ENCODE measurements at regions not wholly inside any gene's neighbourhood (a gene's known extent, or its start where the extent isn't known, plus 50 kb on each side); places are given as distances from the start of the nearest gene placed in this dataset.
A peak's percentile ranks its signal among the peaks of the same experiment; 100 is the strongest.

DNA sequence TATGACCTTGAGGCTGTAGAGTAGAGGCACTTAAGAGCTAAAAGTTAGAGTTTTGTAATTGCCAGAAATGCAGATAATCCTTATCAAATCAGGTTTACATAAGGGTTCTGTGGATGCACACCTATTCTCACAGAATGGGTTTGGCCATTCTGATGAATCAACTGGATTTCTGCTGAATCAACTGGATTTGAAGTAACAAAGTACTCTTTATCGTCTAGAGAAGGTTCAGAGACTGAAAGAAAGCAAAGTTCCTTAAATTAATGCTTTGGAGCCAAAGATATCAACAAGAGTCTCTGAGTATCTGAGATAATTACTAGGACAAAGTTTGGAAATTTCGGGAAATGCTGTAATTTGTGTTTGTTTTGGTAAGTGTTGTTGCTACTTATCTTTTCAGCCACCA lies 669.6 kb upstream of the ZNF608 start:
- Histone ChIP-seq H2AFZ (replicated peaks) (no peak overlapping the region), H3K36me3 (no peaks in the 10 kb centered on the region), H3K27ac (no peak overlapping the region), H3K79me2 (ENCODE audit: low read depth) (no peaks in the 10 kb centered on the region), H3K4me2 (no peak overlapping the region), H3K9me3 (ENCODE audit: low read depth) (no peaks in the 10 kb centered on the region), H3K9ac (no peak overlapping the region), H3F3A (ENCODE audit: low read depth) (peaks cover 24% of the 10 kb centered on the region), H3K4me1 (peaks cover 41% of the 10 kb centered on the region), H3K27me3 (no peaks in the 10 kb centered on the region), H3K4me3 (no peak overlapping the region), H4K20me1 (ENCODE audit: low read depth) (no peaks in the 10 kb centered on the region)
- H3K4me3 Mint-ChIP-seq = no peak overlapping the region
- DNase-seq (ENCODE audit: low spot score) = no peak
- H3K27ac Mint-ChIP-seq = no peak overlapping the region
- peaks cover 13% of the 10 kb centered on the region for H3K36me3 Mint-ChIP-seq
- peaks cover 54% of the 10 kb centered on the region for H3K4me1 Mint-ChIP-seq
- TF ChIP-seq, protein P1, sequence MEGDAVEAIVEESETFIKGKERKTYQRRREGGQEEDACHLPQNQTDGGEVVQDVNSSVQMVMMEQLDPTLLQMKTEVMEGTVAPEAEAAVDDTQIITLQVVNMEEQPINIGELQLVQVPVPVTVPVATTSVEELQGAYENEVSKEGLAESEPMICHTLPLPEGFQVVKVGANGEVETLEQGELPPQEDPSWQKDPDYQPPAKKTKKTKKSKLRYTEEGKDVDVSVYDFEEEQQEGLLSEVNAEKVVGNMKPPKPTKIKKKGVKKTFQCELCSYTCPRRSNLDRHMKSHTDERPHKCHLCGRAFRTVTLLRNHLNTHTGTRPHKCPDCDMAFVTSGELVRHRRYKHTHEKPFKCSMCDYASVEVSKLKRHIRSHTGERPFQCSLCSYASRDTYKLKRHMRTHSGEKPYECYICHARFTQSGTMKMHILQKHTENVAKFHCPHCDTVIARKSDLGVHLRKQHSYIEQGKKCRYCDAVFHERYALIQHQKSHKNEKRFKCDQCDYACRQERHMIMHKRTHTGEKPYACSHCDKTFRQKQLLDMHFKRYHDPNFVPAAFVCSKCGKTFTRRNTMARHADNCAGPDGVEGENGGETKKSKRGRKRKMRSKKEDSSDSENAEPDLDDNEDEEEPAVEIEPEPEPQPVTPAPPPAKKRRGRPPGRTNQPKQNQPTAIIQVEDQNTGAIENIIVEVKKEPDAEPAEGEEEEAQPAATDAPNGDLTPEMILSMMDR (IDR thresholded peaks at IDR 0.05) = no peak
- TF ChIP-seq EZH2phosphoT487 (IDR thresholded peaks at IDR 0.05) (no peak), EZH2 (IDR thresholded peaks at IDR 0.05) (no peak)
- peaks cover 3% of the 10 kb centered on the region for H3K27me3 Mint-ChIP-seq (ENCODE audit: insufficient read depth, low read depth)
- peaks cover 21% of the 10 kb centered on the region for H3K9me3 Mint-ChIP-seq

DNA sequence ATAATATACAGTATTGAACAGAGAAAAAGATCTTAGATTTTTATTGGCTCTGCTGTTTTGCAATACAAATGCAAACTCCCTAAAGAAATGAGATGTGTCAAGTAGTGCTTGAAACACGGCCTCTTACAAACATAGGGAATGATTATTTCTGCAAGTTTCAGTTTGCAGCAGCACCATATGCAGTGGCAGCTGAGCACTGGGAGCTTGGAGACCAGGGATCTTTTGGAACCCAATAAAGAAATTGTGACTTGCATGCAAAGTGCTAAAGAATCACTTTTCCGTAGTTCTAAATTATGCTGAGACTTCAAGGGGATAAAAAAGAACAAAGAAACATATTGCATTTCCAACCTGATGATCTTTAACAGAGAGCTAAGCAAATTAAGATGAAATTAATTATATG lies 674.6 kb upstream of the ZNF608 start:
- Histone ChIP-seq H3K4me1 (peaks cover 21% of the 10 kb centered on the region), H3K79me2 (ENCODE audit: low read depth) (no peaks in the 10 kb centered on the region), H2AFZ (replicated peaks) (no peak overlapping the region), H3K27ac (no peak overlapping the region), H3K36me3 (no peaks in the 10 kb centered on the region), H3K27me3 (no peaks in the 10 kb centered on the region), H3K4me2 (no peak overlapping the region), H3F3A (ENCODE audit: low read depth) (no peaks in the 10 kb centered on the region), H4K20me1 (ENCODE audit: low read depth) (no peaks in the 10 kb centered on the region), H3K9ac (no peak overlapping the region), H3K9me3 (ENCODE audit: low read depth) (no peaks in the 10 kb centered on the region), H3K4me3 (no peak overlapping the region)
- Mint-ChIP-seq H3K27me3 (ENCODE audit: insufficient read depth, low read depth) (peaks cover 2% of the 10 kb centered on the region), H3K9me3 (peaks cover 16% of the 10 kb centered on the region), H3K4me1 (peaks cover 47% of the 10 kb centered on the region), H3K27ac (no peak overlapping the region), H3K36me3 (peaks cover 11% of the 10 kb centered on the region), H3K4me3 (no peak overlapping the region)
- no peak for TF ChIP-seq EZH2phosphoT487 (IDR thresholded peaks at IDR 0.05)
- TF ChIP-seq EZH2 (IDR thresholded peaks at IDR 0.05) = no peak
- TF ChIP-seq, protein P1 (IDR thresholded peaks at IDR 0.05) = no peak
- DNase-seq (ENCODE audit: low spot score) = no peak

DNA sequence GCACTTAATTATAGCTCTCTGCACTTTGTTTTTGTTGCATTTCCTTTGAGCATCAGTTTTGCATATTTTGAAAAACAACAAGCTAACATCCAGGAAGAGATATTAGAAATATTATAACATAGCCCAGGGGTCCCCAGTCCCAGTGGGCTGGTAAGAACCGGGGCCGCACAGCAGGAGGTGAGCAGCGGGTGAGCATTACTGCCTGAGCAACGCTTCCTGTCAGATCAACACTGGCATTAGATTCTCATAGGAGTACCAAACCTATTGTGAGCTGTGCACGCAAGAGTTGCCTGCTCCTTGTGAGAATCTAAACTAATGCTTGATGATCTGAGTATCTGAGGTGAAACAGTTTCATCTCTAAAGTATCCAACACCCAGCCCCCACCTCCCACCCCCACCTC lies 675.9 kb upstream of the ZNF608 start:
- TF ChIP-seq EZH2phosphoT487 (IDR thresholded peaks at IDR 0.05) = no peak
- no peak for TF ChIP-seq EZH2 (IDR thresholded peaks at IDR 0.05)
- TF ChIP-seq, protein P1 (IDR thresholded peaks at IDR 0.05) = no peak
- no peak overlapping the region for H3K27ac ChIP-seq
- no peak overlapping the region for H3K9ac ChIP-seq
- H3K27me3 ChIP-seq = no peaks in the 10 kb centered on the region
- no peak overlapping the region for H3K27ac Mint-ChIP-seq
- H3K9me3 Mint-ChIP-seq = peaks cover 16% of the 10 kb centered on the region
- no peak overlapping the region for H3K4me3 ChIP-seq
- H3K9me3 ChIP-seq (ENCODE audit: low read depth) = no peaks in the 10 kb centered on the region
- H3K4me2 ChIP-seq = no peak overlapping the region
- DNase-seq (ENCODE audit: low spot score) = peak; percentile 39
- peaks cover 7% of the 10 kb centered on the region for H3K36me3 Mint-ChIP-seq
- H3K4me1 Mint-ChIP-seq = peaks cover 47% of the 10 kb centered on the region
- H3K4me3 Mint-ChIP-seq = no peak overlapping the region
- H3F3A ChIP-seq (ENCODE audit: low read depth) = no peaks in the 10 kb centered on the region
- no peaks in the 10 kb centered on the region for H3K79me2 ChIP-seq (ENCODE audit: low read depth)
- peaks cover 2% of the 10 kb centered on the region for H3K27me3 Mint-ChIP-seq (ENCODE audit: insufficient read depth, low read depth)
- no peaks in the 10 kb centered on the region for H3K36me3 ChIP-seq
- H2AFZ ChIP-seq (replicated peaks) = no peak overlapping the region
- H3K4me1 ChIP-seq = peaks cover 20% of the 10 kb centered on the region
- no peaks in the 10 kb centered on the region for H4K20me1 ChIP-seq (ENCODE audit: low read depth)
